Fibroblast of mammary gland (primary cell): ENCODE measurements at regions not wholly inside any gene's neighbourhood (a gene's known extent, or its start where the extent isn't known, plus 50 kb on each side); places are given as distances from the start of the nearest gene placed in this dataset.

Source experiments
- DNase-seq: peaks from one replicate; pipeline ENCODE4 v3.0.0-alpha.2; 2010; ENCODE audit warnings: low read depth
- H3K4me3 ChIP-seq: 2 replicates; pipeline ENCODE4 v1.5.1; 2011; ENCODE audit warnings: low read depth, mild to moderate bottlenecking, low read length, moderate library complexity; ENCODE audit not compliant: control insufficient read depth
- CTCF ChIP-seq: conservative IDR thresholded peaks from 2 replicates; pipeline ENCODE4 v1.5.1; 2011; ENCODE audit warnings: low read depth, low read length, inconsistent platforms; ENCODE audit not compliant: control insufficient read depth, insufficient read depth

- TF ChIP-seq CTCF: no peak
- DNase-seq: no peak
- H3K4me3 ChIP-seq: no peak overlapping the region
Observed at GRCh38 chr11:119476038-119476437, 53.1 kb upstream of the THY1 start.

GRCh38 chr11:119474682-119475596, 52.0 kb upstream of the THY1 start:
- H3K4me3 ChIP-seq: no peak overlapping the region
- DNase-seq: peak; percentile 97
- peak; percentile 98 for TF ChIP-seq CTCF

GRCh38 chr11:119473901-119474681, 51.1 kb upstream of the THY1 start:
- no peak for TF ChIP-seq CTCF
- no peak overlapping the region for H3K4me3 ChIP-seq
- no peak for DNase-seq

GRCh38 chr11:119473226-119473625, 50.3 kb upstream of the THY1 start:
- DNase-seq: no peak
- H3K4me3 ChIP-seq: no peak overlapping the region
- TF ChIP-seq CTCF: no peak

GRCh38 chr11:119472856-119473222, 49.9 kb upstream of the THY1 start:
- TF ChIP-seq CTCF: no peak
- no peak overlapping the region for H3K4me3 ChIP-seq
- DNase-seq: peak; percentile 36
